ENCODE measurements at regions not wholly inside any gene's neighbourhood (a gene's known extent, or its start where the extent isn't known, plus 50 kb on each side); places are given as distances from the start of the nearest gene placed in this dataset.
"Not testable (repeated sequence)": the region's sequence is repeated elsewhere in the genome, so short reads cannot be mapped to it uniquely, and the experiment has no call there.

DNA sequence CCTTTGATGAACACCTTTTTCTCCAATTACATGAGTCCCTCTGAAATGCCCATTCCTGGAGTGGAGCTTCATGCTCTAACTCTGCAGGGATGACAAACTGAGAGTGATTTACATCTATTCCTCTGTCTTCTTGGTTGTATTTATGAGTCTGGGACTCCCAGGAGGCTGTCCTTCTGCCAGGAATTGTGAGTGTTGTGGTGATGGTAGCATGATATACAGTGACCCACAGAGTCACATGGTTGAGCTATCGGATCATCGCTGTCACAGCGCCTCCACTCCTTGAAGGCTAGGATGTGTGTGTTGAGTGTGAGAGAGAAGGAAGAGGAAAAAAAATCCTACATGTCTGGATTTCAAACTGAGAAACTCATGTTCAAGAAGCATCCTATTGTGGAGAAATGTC lies 163.4 kb upstream of the CACNA1E start:
- TF ChIP-seq, protein P1, sequence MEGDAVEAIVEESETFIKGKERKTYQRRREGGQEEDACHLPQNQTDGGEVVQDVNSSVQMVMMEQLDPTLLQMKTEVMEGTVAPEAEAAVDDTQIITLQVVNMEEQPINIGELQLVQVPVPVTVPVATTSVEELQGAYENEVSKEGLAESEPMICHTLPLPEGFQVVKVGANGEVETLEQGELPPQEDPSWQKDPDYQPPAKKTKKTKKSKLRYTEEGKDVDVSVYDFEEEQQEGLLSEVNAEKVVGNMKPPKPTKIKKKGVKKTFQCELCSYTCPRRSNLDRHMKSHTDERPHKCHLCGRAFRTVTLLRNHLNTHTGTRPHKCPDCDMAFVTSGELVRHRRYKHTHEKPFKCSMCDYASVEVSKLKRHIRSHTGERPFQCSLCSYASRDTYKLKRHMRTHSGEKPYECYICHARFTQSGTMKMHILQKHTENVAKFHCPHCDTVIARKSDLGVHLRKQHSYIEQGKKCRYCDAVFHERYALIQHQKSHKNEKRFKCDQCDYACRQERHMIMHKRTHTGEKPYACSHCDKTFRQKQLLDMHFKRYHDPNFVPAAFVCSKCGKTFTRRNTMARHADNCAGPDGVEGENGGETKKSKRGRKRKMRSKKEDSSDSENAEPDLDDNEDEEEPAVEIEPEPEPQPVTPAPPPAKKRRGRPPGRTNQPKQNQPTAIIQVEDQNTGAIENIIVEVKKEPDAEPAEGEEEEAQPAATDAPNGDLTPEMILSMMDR (conservative IDR thresholded peaks at IDR 0.05) = no peak
- no peak for TF ChIP-seq ZFX (IDR thresholded peaks at IDR 0.05)
- no peak overlapping the region for H3K27ac ChIP-seq

DNA sequence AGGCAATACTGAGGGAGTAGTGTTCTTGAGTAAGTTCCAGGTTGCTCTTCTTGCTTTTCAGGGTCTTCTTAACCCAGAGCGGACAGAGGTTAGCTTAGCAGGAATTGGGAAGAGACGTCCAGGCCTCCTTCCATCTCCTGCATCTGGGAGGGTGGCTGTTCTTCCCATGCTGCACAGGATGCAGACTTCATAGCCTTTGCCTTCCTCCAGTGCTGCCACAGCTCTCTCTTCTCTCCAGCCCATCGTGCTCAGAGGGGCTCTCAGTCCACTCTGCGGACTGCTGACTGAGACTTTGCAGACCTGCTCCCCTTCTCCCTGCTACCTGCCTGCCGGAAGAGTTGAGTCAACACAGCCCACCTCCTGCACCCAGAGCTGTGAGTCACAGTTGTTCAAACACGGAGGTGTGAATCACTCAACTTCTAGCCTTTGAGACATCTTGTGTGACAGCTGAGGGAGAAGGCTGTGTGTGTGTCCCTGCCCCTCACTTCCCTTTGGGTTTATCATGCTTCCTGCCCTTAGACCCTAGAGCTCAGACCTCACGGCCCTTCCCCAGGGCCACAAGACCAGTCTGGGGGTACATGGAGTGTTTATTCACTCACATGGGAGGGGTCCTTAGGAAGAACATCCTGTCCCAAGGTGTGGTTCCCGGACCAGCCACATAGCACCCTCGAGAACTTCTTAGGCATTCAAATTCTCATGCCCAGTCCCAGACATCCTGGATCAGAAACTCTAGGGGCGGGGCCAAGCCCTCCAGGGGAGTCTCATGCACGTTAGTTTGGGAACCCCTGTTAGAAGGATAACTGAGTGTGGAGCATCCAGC lies 158.3 kb upstream of the CACNA1E start:
- H3K27ac ChIP-seq = no peak overlapping the region
- TF ChIP-seq, protein P1 (conservative IDR thresholded peaks at IDR 0.05) = no peak
- no peak for TF ChIP-seq ZFX (IDR thresholded peaks at IDR 0.05)

DNA sequence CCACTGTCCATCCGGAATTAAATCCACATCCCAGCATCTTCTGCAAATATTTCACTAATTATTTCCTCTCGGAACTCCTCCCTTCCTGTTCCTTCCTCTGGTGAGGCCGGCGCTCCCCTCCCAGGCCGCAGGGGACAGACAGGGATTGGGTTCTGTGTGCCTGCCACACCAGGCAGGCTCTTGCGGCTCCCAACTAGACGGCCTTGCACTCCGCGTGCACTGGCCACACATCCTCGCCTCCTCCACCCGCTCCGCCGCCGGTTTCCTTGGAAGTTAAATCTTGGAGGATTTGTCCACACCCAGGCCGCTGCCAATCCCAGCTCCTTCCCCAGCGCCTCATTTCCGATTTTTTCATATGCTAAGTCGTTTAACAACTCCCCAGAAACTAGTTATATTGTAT lies 157.6 kb upstream of the CACNA1E start:
- not testable (repeated sequence) for H3K27ac ChIP-seq

DNA sequence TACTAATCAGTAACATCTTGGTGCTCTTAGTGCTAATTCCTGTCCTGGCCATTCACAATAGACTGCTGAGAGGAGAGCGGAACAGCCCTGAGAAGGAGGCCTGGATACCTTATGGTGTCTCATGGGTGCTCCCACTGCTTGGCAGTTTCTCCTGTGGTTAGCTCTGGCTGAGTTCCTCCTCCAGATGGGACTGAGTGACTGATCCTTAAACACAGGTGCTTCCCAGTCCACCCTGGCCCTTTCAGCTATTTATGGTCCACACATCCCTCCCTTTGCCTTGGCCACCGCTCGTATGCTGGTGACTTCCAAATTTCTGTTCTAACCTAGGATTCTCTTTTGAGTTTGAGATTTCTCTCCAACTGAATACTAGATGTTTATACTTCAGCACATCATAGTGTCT lies 157.0 kb upstream of the CACNA1E start:
- TF ChIP-seq, protein P1 (conservative IDR thresholded peaks at IDR 0.05) = no peak
- no peak for TF ChIP-seq ZFX (IDR thresholded peaks at IDR 0.05)

DNA sequence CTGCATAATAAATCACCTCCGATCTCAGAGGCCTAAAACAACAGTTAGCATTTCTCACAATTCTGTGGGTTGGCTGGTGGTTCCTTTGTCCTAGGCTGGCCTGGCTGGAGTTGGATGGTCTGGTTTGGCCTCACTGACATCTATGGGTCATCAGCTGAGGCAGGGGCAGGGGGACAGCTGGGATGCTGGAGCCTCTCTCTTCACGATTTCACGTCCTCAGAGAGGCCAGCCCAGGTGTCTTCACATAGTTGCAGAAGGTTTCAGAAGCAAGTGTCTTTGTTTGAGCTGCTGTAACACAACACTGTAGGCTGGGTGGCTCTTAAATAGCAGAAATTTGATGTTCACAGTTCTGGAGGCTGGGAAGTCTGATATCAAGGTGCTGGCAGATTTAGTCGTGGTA lies 155.5 kb upstream of the CACNA1E start:
- no peak for TF ChIP-seq ZFX (IDR thresholded peaks at IDR 0.05)
- TF ChIP-seq, protein P1 (conservative IDR thresholded peaks at IDR 0.05) = no peak
- H3K27ac ChIP-seq = no peak overlapping the region

More for the DNA sequence above, 157.0 kb upstream of the CACNA1E start:
- H3K27ac ChIP-seq = no peak overlapping the region

DNA sequence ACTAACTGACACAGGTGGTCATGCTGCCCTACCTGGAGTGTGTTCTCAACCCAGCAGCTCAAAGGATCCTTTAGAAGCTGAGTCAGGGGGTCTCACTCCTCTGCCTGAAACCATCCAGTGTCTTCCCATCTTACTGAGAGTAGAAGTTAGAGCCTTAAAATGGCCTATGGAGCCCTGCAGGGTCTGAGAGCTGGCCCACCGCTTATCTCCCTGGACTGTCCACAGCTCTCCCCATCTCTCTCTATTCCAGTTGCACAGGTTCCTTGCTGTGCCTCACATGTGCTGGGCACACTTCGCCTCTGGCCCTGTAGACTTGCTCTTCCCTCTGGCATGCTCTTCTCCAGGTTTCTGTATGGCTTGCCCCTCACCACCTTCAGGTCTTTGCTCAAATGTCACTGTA lies 148.6 kb upstream of the CACNA1E start:
- no peak overlapping the region for H3K27ac ChIP-seq
- TF ChIP-seq, protein P1 (conservative IDR thresholded peaks at IDR 0.05) = no peak
- TF ChIP-seq ZFX (IDR thresholded peaks at IDR 0.05) = no peak

DNA sequence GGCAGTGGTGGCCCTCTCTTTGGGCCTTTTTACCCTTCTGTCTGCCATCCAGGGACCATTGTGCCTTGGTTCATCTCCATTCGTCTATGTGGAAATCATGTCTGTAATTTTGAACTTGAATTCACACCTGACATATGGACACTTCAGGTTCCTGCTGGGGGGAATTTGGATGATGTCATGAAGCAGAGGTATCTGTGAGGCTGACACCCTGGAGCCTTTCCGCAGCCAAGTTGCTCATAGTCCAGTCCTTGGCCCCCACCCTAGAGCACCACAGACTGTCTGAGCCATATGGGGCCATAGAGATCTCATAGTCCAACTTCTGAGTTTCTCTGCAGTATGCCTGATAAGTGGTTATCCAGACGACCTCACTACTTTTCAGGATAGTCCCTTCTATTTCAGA lies 147.7 kb upstream of the CACNA1E start:
- H3K27ac ChIP-seq = no peak overlapping the region
- TF ChIP-seq, protein P1 (conservative IDR thresholded peaks at IDR 0.05) = no peak
- TF ChIP-seq ZFX (IDR thresholded peaks at IDR 0.05) = no peak

Measured in C4-2B (cell line).